Superior temporal gyrus (tissue), 1 donor: ENCODE measurements at regions not wholly inside any gene's neighbourhood (a gene's known extent, or its start where the extent isn't known, plus 50 kb on each side); places are given as distances from the start of the nearest gene placed in this dataset.
"Not testable (repeated sequence)": the region's sequence is repeated elsewhere in the genome, so short reads cannot be mapped to it uniquely, and the experiment has no call there.

Source experiments
- DNase-seq: peaks from one replicate; pipeline ENCODE4 v3.0.0-alpha.2; 2016; ENCODE audit errors: extremely low spot score

GRCh38 chrX:155819966-155820491, 61.1 kb upstream of the VAMP7 start:
- DNase-seq, result peak; percentile 56

- no peak for DNase-seq
These were observed 61.6 kb upstream of the VAMP7 start for GRCh38 chrX:155819525-155819924.

GRCh38 chrX:155814391-155814790, 66.8 kb upstream of the VAMP7 start:
- DNase-seq, result not testable (repeated sequence)

DNA sequence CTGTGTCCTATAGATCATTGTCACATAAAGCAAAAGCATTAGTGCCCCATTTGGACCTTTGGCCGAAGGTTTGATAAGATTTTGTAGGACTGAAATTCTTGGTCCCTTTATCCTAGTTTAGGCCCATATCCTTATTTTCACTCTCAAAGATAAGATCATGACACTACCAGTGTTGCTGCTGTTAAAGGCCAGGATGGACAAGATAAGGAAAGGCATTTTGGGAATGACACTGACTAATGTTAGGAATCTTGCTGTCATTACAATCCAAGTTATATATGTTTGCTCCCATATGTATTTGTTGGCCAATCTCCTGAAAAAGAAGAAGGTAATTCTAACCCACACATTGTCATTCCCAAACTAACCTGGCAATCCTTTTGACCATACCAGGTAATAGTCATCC, 101.3 kb upstream of the VAMP7 start:
- no peak for DNase-seq

DNA sequence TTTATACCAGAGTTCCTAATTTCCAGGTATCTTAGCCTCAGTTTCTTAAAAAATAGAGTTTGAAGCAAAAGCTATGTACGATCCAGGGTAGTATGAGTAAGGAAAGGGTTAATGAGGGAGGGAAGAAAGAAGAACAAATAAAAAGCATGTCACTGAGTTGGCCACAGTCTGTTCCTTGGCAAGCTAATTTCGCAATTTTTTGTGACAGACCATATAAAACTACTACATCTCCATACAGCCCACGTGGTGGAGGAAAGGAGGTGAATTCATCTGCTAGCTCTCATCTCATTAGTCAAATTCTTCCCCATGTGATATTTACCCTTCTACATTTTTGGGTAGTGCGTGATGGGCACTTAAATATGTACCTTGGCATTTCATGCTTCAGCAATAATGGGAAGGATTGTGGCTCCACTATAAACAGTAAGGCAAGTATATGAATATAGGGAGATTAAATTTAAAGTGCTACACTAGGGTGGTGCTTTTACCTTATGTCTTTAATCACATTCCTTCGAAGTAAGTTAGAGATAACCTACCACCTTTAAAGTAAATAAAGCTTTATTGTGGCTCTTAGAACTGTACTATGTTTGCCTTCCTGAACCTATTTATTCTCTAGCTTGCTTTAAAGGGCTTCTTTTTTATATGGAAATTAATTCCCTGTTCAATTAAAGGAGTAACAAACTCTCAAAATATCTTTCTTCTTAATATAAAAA, 102.1 kb upstream of the VAMP7 start:
- DNase-seq, result no peak

DNA sequence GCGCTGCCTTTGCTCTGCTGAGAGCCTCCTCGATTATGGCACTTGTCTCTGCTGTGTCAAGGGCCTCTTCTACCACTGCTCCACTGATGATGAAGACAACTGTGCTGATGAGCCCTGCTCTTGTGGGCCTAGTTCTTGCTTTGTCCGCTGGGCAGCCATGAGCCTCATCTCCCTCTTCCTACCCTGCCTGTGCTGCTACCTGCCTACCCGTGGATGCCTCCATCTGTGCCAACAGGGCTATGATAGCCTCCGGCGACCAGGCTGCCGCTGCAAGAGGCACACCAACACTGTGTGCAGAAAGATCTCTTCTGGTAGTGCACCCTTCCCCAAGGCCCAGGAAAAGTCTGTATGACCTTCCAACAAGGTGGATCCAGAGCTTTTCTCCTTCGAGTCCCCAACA, 106.8 kb upstream of the VAMP7 start:
- no peak for DNase-seq

GRCh38 chrX:155767876-155768769, 113.0 kb upstream of the VAMP7 start:
- DNase-seq, result peak; percentile 13

DNA sequence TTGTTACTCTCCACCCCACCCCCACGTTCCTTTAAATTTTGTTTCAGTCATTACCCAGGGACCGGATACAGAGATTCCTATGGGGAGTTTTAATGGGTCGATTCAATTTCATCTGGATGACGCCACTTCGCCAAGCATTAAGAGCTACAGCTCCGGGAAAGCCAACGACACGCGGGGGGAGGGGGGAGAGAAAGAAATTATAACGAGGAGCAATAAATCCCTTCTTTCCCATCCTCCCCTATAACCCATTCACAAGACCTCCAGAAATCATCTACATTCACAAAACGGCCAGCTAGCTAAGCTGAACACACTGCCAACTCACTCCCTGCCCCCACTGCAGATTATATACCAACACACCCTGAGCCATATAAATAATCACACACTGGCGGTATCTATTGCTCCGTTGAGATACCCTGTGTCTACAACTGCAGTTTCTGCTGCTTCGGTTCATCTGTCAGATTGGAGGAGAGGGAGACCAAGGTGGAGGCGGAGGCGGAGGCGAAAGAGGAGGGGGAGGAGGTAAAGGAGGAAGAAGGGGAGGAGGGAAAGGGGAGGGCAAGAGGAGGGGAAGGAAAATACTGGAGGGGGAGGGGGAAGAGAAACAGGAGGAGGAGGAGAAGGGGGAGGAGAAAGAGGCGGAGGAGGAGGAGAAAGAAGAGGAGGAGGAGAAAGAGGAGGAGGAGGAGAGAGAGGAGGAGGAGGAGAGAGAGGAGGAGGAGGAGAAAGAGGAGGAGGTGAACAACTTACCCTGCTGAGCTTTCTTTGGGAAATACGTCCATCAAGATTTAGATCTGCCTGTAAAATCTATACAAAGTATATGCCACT, 113.9 kb upstream of the VAMP7 start:
- no peak for DNase-seq

DNA sequence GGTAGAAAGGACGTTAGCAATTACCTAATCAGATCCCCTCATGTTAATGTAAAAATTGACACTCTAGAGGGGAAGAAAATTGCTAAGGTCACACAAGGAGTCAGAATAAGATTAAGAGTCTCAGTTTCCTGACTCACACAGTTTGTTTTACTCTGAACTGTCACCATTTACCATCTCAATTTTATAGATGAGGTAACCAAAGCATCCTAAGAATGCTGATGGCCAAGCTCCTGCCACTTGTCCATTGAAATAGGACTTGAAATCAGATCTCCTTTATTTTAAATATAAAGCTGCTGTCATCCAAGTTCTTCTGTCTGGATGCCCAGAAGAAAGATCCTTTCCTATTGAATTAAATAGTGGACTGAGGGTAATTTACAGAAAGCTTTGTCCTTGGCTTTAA, 114.8 kb upstream of the VAMP7 start:
- no peak for DNase-seq

DNA sequence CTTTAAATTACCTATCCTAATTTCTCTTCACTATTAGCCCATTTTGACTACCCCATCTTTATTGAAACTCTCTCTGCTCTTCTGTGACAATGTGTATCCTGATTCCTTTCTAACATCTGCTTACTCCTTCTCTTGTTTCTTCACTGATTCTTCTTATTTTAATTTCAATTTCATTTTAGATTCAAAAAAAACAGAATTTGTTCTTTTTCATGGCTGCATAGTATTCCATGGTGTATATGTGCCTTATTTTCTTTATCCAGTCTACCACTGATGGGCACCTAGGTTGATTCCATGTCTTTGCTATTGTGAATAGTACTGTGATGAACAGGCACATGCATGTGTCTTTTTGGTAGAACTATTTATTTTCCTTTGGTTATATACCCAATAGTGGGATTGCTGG, 120.0 kb upstream of the VAMP7 start:
- DNase-seq, result no peak

- DNase-seq, result no peak
These were observed 123.9 kb upstream of the VAMP7 start for GRCh38 chrX:155757046-155757759.

- DNase-seq, result no peak
These were observed 125.3 kb upstream of the VAMP7 start for GRCh38 chrX:155755706-155756337.

DNA sequence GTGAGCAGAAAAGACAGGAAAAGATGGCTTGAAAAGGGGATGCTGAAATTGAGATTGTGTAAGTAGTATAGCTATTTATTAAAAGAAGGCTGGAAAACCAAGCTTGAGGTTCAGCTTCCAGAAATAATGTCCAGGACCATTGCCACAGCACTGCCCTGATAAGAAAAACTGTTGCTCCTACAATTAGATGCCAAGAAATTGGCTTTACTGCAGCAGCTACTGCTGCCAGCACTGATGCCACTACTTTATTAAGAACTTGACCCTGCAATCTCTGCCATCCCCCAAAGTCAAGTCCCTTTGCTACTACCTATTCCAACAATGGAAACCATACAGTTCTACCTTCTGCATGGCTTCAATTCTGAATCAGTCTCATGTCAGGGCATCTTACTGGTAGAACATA, 130.0 kb upstream of the VAMP7 start:
- no peak for DNase-seq

DNA sequence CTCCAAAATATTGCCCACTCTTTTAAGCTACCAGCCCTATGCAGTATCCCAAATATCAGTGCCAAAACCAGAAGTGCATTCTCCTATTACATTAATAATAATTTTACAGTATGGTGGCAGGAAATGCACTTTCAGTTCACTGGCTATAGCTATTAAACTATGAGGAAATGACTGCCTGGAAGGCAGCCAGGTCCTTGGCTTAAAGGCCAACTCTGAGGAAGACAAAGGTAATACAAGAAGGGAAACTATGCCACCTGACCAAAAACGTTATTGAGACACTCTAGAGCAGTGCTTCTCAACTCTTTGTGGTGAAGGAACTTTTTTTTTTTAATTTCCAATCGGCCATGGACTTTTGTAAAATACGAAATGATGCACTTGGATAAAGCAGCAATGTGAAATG, 133.6 kb upstream of the VAMP7 start:
- DNase-seq, result no peak

DNA sequence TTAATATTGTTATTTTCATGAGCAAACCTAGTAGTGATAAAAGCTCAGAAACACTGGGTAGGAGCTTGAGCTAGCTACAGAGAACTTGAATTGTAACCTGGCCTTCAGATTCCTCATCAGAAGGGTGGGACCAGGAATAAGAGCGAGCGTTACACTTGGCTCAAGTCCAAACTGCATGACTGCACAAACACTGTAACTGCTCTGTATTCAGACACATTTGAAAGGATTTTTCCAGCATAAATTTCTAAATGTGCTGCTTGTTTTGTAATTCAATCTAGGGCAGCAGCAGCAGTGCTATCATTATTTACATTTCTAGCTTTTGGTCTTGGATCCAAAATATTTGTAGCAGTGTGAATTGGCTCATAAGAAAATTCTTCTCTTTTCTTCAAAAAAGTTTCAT, 133.0 kb upstream of the TMLHE start:
- DNase-seq, result no peak

DNA sequence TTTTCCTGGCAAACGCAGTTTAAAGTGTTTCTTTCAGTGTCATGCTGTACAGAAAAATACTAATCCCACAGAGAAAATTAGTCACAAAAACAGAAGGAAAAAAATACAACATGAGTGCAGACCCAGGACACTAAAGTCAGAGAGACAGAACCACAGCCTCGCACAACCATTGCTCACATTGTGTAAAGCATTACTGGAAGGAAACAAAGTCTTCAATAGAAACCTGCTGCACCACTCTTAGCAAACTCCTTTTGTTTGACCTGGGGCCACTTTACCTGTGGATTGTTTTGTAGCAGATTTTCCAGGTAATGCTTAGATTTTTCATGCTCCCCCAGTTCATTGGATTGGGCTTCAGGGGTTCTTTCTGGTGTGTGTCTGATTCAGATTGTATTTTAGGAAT, 131.8 kb upstream of the TMLHE start:
- DNase-seq, result no peak

DNA sequence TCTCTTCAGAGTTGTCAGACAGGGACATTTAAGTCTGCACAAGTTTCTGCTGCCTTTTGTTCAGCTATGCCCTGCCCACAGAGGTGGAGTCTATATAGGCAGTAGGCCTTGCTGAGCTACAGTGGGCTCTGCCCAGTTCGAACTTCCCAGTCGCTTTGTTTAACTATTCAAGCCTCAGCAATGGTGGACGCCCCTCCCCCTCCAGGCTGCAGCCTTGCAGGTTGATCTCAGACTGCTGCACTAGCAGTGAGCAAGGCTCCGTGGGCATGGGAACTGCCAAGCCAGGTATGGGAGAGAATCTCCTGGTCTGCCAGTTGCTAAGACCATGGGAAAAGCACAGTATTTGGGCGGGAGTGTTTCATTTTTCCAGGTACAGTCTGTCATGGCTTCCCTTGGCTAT, 115.6 kb upstream of the TMLHE start:
- DNase-seq, result not testable (repeated sequence)

GRCh38 chrX:155718972-155719586, 106.3 kb upstream of the TMLHE start:
- no peak for DNase-seq

DNA sequence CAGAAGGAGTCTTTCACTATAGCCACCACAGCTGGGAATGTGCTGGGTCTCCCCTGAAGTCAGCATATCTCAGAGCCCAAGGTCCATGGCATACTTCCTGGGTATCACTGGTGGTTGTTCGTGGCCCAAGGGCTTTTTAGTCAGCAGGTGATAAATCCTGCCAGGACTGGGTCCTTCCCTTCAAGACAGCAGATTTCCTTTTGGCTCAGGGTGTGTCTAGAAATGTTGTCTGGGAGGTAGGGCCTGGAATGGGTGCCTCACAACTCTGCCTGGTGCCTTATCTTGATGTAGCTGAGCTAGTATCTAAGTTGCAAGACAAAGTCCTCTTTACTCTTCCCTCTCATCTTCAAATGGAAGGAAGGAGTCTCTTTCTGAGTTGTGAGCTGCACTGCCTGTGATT, 102.4 kb upstream of the TMLHE start:
- no peak for DNase-seq

DNA sequence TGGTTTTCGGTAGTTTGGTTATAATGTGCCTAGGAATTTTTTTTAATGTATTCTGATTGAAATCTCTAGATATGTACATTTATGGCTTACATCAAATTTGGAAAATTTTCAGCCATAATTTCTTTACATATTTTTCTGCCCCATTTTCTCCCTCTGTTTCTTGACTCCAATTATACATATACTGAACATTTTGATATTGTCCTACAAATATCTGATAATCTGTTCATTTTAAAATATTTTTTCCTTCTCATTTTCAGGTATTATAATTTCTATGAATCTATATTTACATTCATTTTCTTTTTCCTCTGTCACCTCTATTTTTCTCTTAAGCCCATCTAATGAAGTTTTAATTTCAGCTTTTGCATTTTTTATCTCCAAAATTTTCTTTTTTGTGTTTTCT, 82.7 kb upstream of the TMLHE start:
- no peak for DNase-seq

DNA sequence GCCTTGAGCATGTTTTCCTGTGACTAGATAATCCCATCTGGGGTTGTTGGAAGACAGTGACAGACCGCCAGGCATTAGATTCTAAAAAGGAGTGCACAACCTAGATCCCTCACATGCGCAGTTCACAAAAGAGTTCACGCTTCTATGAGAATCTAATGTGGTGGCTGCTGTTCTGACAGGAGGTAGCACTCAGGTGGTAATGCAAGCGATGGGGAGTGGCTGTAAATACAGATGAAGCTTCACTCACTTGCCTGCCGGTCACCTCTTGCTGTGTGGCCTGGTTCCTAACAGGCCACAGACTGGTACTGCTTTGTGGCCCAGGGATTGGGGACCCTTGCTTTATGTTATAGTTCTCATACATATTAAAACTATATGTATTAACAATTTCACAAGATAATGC, 81.9 kb upstream of the TMLHE start:
- DNase-seq, result no peak
